Posterior cingulate gyrus (tissue), 11 donors: ENCODE measurements at regions not wholly inside any gene's neighbourhood (a gene's known extent, or its start where the extent isn't known, plus 50 kb on each side); places are given as distances from the start of the nearest gene placed in this dataset.
"Not testable (repeated sequence)": the region's sequence is repeated elsewhere in the genome, so short reads cannot be mapped to it uniquely, and the experiment has no call there.

ENCODE experiments used
- DNase-seq, 10 donors: peaks; one replicate each; pipeline versions ENCODE4 v3.0.0 to v3.0.0-alpha.2; 2020 to 2021; ENCODE audit warnings: mixed read lengths in 3 of 10
- intact Hi-C: fragments of 100-400 bp; cut with DNase I; formaldehyde crosslinking; loops from one replicate; pipeline ENCODE4 v1.15.1; 2023

- intact Hi-C loops, result no loop called here
- DNase-seq, result no peak
Observed at GRCh38 chr1:118578276-118578675, 393.2 kb upstream of the SPAG17 start.

GRCh38 chr1:118575060-118575459 is 390.0 kb upstream of the SPAG17 start:
- intact Hi-C loops, result no loop called here

GRCh38 chr1:118564961-118565703 is 380.1 kb upstream of the SPAG17 start:
- intact Hi-C loops, result no loop called here
- DNase-seq, result no peak

More at GRCh38 chr1:118575060-118575459, 390.0 kb upstream of the SPAG17 start:
- DNase-seq, result no peak

GRCh38 chr1:118563981-118564951 is 379.2 kb upstream of the SPAG17 start:
- intact Hi-C loops, result no loop called here
- peak in 2 of 10 donors; percentile 7 to 8 for DNase-seq

GRCh38 chr1:118558933-118559332 is 373.9 kb upstream of the SPAG17 start:
- DNase-seq, result no peak
- intact Hi-C loops, result no loop called here

GRCh38 chr1:118556936-118557335 is 371.9 kb upstream of the SPAG17 start:
- intact Hi-C loops, result no loop called here
- DNase-seq, result no peak

GRCh38 chr1:118555638-118556037 is 370.6 kb upstream of the SPAG17 start:
- DNase-seq, result no peak
- intact Hi-C loops, result no loop called here

GRCh38 chr1:118535901-118536300 is 350.9 kb upstream of the SPAG17 start:
- no peak for DNase-seq
- intact Hi-C loops, result no loop called here

GRCh38 chr1:118511922-118512321 is 326.9 kb upstream of the SPAG17 start:
- DNase-seq, intact Hi-C loops: not testable (repeated sequence)

GRCh38 chr1:118504867-118505266 is 319.8 kb upstream of the SPAG17 start:
- DNase-seq, result no peak

GRCh38 chr1:118504221-118504644 is 319.2 kb upstream of the SPAG17 start:
- no peak for DNase-seq
- intact Hi-C loops, result no loop called here

More at GRCh38 chr1:118504867-118505266, 319.8 kb upstream of the SPAG17 start:
- intact Hi-C loops, result no loop called here

GRCh38 chr1:118503752-118504151 is 318.7 kb upstream of the SPAG17 start:
- no peak for DNase-seq
- intact Hi-C loops, result no loop called here

- DNase-seq, result no peak
- intact Hi-C loops, result no loop called here
Observed at GRCh38 chr1:118494998-118495397, 310.0 kb upstream of the SPAG17 start.

- no peak for DNase-seq
- intact Hi-C loops, result no loop called here
Observed at GRCh38 chr1:118488787-118489186, 303.8 kb upstream of the SPAG17 start.

- intact Hi-C loops, result no loop called here
- DNase-seq, result no peak
Observed at GRCh38 chr1:118487932-118488331, 302.9 kb upstream of the SPAG17 start.

- no peak for DNase-seq
- intact Hi-C loops, result no loop called here
Observed at GRCh38 chr1:118487091-118487490, 302.1 kb upstream of the SPAG17 start.

GRCh38 chr1:118486199-118486598 is 301.2 kb upstream of the SPAG17 start:
- no peak for DNase-seq
- intact Hi-C loops, result no loop called here

- no peak for DNase-seq
- intact Hi-C loops, result no loop called here
Observed at GRCh38 chr1:118485757-118486156, 300.7 kb upstream of the SPAG17 start.

GRCh38 chr1:118484893-118485292 is 299.9 kb upstream of the SPAG17 start:
- intact Hi-C loops, result no loop called here
- no peak for DNase-seq

GRCh38 chr1:118483245-118484006 is 298.4 kb upstream of the SPAG17 start:
- intact Hi-C loops, result no loop called here
- no peak for DNase-seq

GRCh38 chr1:118481126-118481525 is 296.1 kb upstream of the SPAG17 start:
- intact Hi-C loops, result no loop called here
- no peak for DNase-seq
